ENCODE measurements at regions not wholly inside any gene's neighbourhood (a gene's known extent, or its start where the extent isn't known, plus 50 kb on each side); places are given as distances from the start of the nearest gene placed in this dataset.

GRCh38 chr13:80677227-80677626, 336.3 kb upstream of the SPRY2 start:
- TF ChIP-seq, protein P1, sequence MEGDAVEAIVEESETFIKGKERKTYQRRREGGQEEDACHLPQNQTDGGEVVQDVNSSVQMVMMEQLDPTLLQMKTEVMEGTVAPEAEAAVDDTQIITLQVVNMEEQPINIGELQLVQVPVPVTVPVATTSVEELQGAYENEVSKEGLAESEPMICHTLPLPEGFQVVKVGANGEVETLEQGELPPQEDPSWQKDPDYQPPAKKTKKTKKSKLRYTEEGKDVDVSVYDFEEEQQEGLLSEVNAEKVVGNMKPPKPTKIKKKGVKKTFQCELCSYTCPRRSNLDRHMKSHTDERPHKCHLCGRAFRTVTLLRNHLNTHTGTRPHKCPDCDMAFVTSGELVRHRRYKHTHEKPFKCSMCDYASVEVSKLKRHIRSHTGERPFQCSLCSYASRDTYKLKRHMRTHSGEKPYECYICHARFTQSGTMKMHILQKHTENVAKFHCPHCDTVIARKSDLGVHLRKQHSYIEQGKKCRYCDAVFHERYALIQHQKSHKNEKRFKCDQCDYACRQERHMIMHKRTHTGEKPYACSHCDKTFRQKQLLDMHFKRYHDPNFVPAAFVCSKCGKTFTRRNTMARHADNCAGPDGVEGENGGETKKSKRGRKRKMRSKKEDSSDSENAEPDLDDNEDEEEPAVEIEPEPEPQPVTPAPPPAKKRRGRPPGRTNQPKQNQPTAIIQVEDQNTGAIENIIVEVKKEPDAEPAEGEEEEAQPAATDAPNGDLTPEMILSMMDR (IDR thresholded peaks at IDR 0.05) = no peak
- TF ChIP-seq POLR2A (IDR thresholded peaks at IDR 0.05) = no peak
